HG02885 (cell line): ENCODE measurements at regions not wholly inside any gene's neighbourhood (a gene's known extent, or its start where the extent isn't known, plus 50 kb on each side); places are given as distances from the start of the nearest gene placed in this dataset.
A peak's percentile ranks its signal among the peaks of the same experiment; 100 is the strongest.

Experiments
- ATAC-seq: cut with Tn5 transposase; IDR thresholded peaks from one replicate; pipeline ENCODE4 v1.9.1; 2021; ENCODE audit warnings: mild to moderate bottlenecking; ENCODE audit not compliant: unreplicated experiment, poor library complexity

GRCh38 chr3:59425371-59425770 lies 375.5 kb upstream of the CFAP20DC start:
- no peak for ATAC-seq

DNA sequence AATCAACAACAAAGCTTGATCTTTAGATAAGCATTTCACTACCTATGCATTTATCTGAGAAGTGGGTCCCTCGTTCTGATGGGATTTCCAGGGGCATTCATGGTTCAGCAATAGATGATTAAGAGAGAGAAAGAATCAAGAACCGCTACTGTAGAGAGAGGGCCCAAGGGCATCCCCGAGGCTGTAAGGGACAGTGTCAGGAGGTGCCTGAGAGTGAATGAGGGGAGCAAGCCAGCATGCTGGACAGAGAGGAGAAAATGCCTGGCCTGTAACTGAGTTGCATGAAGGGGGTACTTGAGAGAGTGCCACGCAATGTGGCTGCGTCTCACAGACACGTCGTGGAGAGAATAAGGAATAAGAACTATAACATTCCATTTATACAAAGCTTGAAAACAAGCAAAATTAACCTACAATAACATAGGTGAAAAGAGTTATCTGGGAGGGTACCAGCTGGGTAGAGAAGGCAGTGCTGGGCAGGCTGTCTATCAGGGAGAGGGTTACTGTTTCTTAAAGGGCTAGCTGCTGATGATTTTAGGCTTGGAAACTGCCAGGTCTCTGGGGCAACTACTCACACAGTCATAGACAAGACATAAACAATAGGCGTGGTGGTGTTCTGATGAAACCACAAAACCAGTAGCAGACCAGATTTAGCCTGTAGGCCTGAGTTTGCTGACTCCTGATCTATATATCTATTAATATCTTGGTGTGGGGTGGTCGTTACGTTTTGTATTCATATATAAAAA lies 374.6 kb upstream of the CFAP20DC start:
- ATAC-seq = no peak

DNA sequence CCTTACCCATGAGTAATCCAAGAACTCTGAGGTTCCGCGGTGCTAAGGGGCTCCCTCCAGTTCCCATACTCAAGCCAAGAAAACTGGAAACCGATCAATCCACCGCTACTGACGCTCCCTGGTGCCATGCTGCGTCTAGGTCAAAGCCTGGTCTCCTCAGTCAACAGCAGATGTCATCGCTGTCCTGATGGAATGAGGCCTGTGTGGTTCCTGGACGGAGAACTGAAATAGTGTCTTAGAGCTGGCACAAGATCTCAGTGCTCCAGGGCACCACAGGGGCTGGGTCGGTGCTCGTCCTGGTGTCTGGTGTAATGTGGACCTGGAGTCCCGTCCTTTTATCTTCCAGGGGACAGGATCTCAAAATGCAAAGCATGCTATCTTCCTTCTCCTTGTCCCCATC lies 373.9 kb upstream of the CFAP20DC start:
- no peak for ATAC-seq

DNA sequence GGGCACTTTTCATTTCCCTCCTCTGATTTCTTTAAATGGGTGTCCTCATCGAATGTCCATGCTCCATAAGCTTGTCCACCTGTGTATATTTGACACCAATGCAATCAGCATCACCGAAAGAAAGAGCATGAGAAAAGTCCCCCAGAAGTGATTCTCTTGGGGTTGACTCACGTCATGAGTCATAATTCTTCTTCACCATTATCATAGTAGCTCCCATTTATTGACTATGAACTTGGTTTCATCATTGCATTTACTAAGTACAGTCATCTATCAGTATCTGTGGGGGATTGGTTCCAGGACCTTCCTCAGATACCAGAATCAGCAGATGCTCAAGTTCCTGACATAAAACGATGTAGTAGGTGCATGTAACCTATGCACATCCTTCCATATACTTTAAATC lies 372.5 kb upstream of the CFAP20DC start:
- ATAC-seq = peak; percentile 47

DNA sequence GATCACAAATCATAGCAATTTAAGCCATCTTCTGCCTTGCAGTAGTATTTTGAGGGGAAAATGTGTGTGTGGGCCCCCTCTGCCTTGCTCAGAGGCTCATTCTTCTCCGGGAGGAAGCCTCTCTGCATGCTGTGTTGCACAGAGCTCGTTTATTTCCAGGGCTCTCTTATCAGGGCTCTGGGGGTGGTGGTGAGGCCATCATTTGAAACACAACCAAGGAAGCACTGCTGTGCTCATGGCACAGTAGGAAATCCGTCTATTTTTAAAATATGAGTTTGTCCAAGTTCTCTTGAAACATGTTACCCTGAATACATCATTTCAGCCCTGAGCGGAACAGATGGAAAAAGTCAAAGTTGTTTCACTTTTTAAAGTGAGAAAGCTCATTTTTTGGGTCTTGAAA lies 369.0 kb upstream of the CFAP20DC start:
- ATAC-seq = no peak

GRCh38 chr3:59412516-59412915 lies 362.7 kb upstream of the CFAP20DC start:
- ATAC-seq = no peak

DNA sequence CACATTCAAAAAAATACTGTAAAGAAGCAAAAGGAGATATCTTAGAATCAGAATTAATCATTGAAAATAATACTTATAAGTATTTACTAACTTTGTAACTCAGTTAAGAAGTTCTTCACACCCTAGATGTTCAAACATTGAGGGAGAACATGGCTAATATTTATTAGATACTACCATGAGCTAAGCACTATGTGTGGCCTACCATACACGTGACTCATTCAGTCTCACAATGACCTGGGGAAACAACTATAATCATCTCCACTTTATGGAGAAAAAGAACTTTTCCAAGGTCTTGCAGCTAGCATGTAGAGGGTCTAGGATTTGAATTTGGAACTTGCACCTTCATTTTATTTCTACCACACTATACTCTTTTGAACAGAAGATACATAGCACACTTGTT lies 361.9 kb upstream of the CFAP20DC start:
- no peak for ATAC-seq

GRCh38 chr3:59411186-59411585 lies 361.4 kb upstream of the CFAP20DC start:
- no peak for ATAC-seq

- peak; percentile 57 for ATAC-seq
These were observed 358.3 kb upstream of the CFAP20DC start for GRCh38 chr3:59408047-59408624.

DNA sequence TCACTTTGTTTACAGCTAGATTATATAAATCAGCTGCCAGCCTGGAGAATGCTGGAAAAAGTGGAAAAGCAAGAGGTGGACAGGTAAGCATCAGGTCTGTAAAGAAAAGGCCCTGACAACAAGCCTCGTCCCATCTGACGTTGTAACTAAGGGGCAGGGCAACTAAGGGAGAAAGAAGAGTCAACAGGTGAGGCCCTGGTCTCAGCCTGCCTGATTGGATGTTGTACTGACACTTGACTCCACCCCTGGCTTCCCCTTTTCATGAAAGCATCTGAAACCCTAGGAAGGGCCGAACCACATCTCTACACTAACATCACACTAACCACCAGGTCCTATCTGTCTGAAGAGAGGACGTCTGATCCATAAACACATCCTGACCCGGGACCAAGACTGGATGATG lies 357.6 kb upstream of the CFAP20DC start:
- ATAC-seq = no peak

DNA sequence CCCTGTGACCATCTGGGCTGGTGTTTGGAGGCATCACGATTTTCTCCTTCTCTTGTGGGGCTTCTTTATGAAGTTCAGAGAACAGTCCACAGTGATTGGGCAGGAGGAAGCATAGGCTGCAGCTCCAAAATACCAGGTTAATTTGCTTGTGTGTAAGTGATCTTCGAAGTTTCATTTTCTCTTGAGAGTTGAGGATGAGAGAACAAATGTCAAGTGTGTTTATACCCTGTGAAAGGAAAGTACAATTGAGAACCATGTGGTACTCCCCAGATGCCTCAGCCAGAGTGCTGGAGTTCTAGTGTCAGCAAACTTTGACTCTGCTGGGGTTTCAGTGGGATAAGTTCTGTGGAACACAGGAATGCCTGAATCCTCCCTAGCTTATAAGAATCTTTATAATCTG lies 357.1 kb upstream of the CFAP20DC start:
- ATAC-seq = peak; percentile 87

- no peak for ATAC-seq
These were observed 355.0 kb upstream of the CFAP20DC start for GRCh38 chr3:59404851-59405250.

DNA sequence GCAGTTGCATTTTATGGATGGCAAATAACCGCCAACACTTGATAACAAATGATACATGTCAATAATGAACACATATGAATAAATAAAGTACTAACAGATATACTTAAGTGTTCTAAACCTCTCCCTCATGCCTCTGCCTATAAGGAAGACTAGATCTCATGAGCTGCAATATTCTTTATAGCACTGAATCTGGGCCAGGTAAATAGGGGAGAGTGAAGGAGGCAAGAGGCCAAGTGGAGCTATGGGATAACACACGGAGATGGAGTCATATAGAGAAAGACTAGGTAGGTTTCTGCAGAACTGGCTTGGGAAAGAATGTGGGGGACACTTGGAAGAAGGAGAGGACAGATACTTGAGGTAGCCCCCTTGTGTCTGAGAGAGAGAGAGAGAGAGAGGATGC lies 354.2 kb upstream of the CFAP20DC start:
- no peak for ATAC-seq

DNA sequence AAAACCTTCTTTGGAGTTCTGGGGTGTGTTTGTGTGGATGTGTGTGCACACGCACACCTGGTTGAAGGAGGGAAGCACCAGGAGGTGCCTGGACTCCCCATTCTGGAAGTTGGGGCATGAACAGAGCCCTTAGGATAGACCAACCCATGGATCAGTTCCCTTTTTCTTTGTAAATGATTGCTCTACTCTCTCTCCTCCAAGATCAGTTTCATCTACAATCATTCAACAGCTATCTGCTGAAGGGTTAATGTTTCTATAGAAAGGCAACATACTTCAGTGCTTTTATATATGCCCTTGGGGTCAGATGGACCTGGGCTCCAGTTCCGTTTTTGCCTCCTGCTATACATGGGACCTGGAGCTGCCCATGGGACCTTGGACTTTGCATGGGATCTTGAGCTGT lies 352.1 kb upstream of the CFAP20DC start:
- ATAC-seq = no peak

GRCh38 chr3:59392116-59392515 lies 342.3 kb upstream of the CFAP20DC start:
- no peak for ATAC-seq

GRCh38 chr3:59391131-59391530 lies 341.3 kb upstream of the CFAP20DC start:
- no peak for ATAC-seq

DNA sequence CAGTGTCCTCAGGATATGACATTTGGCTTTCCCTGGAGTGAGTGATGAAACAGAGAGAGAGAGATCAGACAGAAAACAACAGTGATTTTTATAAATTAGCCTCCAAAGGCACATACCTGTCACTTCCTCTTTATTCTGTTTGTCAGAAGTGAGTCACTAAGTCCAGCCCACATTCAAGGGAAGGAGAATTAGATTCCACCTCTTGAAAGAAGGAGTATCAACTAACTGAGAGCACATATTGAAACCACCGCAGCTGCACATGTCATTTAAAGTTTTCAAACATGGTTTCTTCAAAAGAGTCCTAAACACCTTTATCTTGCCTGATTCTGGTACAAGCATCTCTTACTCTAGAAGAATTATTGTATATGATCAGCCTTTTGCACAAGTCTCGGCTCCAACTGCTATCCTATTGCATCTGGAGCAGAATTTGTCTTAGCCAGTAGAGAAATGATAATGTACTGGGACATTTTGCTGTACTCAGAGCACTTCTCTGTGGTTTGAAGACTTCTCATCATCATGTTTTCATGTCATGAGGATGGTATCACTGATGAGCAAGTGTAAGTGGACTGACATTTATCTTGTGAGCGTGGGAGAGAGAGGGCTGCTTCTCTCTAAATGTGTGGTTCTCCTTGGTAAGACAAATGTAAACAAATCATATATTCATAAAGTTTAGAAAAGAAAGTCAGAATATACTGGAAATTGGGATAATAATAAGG lies 338.9 kb upstream of the CFAP20DC start:
- peak; percentile 52 for ATAC-seq

- peak; percentile 76 for ATAC-seq
These were observed 336.3 kb upstream of the CFAP20DC start for GRCh38 chr3:59386165-59386564.

- ATAC-seq = no peak
These were observed 335.7 kb upstream of the CFAP20DC start for GRCh38 chr3:59385547-59385946.

- peak; percentile 79 for ATAC-seq
These were observed 331.5 kb upstream of the CFAP20DC start for GRCh38 chr3:59381282-59381681.

DNA sequence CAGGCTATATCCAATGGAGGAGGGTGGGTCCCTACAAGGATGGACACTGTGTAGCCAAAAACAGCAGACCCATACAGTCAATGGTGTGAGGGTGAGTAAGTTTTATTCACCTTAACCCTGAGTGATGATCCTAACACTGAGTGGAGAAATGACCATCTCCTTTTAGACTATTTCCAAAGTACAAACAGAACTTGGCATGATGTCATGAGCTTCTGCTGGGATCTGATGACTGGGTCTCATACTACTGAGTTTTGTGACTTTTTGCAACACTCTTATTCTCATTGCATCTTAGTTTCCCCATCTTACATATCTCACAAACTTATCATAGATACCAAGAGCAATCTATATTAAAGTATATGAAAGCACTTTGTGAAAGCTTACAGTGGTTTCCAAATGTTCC lies 330.3 kb upstream of the CFAP20DC start:
- ATAC-seq = no peak

GRCh38 chr3:59374818-59375211 lies 325.0 kb upstream of the CFAP20DC start:
- peak; percentile 100 for ATAC-seq
